GM18520 (cell line): ENCODE measurements at regions not wholly inside any gene's neighbourhood (a gene's known extent, or its start where the extent isn't known, plus 50 kb on each side); places are given as distances from the start of the nearest gene placed in this dataset.

Source experiments
- ATAC-seq: cut with Tn5 transposase; IDR thresholded peaks from one replicate; pipeline ENCODE4 v1.9.1; 2021; ENCODE audit not compliant: unreplicated experiment

- no peak for ATAC-seq
Observed at GRCh38 chr4:186018261-186018660, 50.7 kb upstream of the TLR3 start.

DNA sequence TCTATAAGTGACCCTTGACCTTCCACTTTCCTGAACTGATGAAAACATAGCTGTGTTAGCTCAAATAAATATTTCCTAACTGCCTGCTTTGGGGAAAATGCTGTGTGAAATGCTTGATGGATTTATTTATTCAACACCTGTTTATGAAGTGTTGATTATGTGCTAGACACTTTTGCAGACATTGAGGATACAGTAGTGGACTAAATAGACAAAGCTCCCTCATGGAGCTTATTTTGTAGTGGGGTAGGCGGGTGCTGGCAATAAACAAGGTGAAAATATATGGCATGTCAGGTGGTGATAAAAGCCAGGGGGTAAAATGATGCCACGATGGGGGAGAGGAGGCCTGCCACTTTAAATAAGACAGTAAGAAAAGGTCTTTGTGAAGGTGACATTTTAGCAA is 50.2 kb upstream of the TLR3 start:
- ATAC-seq: no peak
